IPS-NIHi11 (cell line): ENCODE measurements at regions not wholly inside any gene's neighbourhood (a gene's known extent, or its start where the extent isn't known, plus 50 kb on each side); places are given as distances from the start of the nearest gene placed in this dataset.
A peak's percentile ranks its signal among the peaks of the same experiment; 100 is the strongest.

Experiments used
- DNase-seq: peaks from one replicate; pipeline ENCODE4 v3.0.0; 2012; ENCODE audit warnings: mixed read lengths, low spot score

DNA sequence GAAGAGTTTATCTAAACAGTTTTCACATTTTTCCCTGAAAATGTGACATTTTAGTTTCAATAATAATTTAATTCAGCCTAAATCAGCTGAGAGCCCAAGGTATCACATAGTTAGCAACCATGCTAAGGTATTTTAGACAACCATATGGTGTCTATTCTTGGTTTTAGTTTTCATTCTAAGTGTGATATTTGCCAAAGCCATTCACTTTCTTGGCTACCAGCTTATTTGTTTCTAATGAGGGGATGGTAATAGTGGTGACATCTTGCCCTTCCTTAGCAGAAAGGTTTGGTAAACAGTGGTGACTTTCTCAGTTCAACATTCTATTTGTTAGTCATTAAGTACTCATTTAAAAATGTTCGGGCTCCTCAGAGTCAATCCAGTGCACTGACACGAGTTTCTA is 854.9 kb upstream of the HTR2C start:
- no peak for DNase-seq

DNA sequence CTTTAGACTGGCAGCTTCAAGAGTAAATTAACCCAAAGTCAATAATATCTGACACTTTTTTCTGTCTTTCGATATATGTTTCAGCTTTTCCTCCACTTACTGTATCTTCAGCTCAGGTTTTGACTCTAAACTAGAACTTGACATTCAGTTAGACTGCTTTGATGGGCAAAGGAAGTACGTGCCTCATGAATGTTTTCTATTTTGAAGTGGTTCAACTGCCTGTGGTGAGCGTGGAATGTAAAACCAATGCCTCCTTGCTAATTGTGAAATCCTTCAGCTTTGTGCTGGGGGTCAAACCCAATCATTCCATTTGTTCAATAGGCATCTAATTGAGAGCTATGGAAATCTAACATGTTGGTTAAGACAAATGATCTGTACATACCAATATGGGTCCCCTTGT is 857.0 kb upstream of the HTR2C start:
- no peak for DNase-seq

DNA sequence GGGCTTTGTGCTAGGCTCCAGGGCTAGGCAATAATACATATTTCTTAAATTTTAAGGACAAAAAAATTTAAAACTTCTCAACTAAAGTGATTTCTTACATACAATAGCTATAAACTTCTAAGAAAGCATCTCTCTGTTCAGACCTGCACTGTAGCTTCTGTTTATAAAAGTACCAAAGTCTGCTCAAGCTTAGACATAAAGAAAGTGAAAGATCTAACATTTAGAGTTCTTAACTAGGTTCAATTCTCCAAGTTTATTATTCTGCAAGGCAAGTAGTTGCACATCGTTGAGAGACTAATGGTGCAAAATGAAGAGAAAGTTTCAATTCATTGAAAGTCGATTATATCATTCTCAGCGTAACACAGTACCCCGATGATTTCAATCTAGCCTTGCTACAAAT is 857.4 kb upstream of the HTR2C start:
- no peak for DNase-seq

DNA sequence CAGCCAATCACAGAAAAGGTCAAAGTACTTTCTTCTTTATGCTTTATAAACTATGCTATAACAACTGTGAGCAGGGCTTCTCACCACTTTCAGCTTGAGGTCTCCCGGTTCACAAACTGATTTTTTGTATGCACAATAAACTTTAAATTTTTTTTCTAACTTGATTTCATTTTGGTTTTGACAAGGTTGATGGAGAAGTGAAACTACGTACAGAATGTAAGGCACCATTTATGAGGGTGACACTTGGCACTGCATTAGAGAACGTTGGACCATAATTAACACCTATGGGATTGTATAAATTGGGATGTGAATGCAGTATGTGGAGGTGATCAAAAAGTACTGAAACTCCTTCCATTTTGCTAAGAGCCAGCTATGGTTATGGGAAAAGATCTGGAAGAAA is 857.9 kb upstream of the HTR2C start:
- DNase-seq = no peak

DNA sequence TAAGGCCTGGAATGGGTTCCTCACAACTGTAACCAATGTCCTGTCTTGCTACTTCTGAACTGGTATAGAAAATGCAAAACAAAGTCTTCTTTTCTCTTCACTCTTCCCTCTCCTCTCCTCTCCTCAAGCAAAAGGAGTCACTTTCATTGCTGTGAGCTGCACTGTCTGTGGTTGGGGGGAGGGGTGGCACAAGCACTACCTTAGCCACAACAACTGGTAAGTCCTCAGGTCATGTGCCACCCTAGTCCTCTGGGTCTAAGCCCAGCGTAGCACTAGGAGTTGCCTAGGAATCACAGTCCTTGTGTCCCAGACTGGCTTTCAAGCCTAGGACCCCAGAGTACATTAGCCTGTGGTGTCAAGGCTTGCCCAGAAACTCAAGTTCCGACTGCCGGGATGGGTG is 859.3 kb upstream of the AMOT start:
- DNase-seq = no peak

DNA sequence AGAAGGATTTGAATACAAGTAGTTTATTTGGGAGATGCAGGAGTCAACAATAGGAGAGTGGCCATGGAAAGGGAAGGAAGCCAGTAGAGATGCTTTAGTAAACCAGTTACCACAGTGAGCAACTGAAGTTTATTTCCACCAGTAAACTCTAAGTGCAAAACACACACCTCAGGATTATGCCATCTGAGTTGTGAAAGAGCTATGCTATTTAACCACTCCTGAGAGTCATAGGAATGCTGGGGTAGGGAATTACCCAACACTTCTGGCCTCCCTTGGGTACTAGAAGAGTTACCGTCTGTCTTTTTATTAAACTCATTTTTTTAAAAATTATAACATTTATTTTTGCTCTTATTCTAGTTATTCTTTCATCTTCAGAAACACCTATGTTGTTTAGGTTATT is 834.6 kb upstream of the AMOT start:
- no peak for DNase-seq

DNA sequence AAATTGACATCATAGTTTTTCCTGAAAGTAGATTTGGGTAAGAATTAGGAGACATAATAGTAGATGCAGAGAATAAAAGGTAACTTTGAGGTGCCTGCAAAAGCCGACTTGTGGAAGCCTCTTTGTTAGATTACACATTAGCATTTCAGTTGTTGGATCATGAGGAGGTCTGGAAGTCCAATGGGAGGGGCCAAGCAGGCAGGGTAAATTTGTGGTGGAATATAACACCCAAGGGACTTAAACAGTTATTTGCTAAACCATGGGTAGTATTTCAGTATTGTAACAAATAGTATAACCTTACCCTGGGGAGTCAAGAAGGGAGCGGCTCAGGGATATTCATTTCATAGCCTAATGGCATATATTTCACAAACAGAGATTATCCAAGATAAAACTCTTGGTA is 810.7 kb upstream of the AMOT start:
- no peak for DNase-seq

DNA sequence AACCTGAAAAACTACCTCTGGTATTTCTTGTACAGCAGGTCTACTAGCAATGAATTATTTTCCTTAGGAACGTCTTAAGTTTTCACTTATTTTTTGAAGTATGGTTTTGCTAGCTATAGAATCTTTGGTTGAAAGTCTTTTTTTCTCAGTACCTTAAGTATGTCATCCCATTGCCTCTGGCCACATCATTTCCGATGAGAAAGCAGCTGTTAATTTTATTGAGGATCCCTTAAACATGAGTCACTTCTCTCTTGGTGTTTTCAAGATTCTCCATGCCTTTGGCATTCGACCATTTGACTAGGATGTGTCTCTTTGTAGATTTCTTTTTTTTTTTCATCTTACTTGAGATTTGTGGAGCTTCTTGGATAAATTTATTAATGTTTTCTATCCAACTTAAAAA is 803.8 kb upstream of the AMOT start:
- no peak for DNase-seq

DNA sequence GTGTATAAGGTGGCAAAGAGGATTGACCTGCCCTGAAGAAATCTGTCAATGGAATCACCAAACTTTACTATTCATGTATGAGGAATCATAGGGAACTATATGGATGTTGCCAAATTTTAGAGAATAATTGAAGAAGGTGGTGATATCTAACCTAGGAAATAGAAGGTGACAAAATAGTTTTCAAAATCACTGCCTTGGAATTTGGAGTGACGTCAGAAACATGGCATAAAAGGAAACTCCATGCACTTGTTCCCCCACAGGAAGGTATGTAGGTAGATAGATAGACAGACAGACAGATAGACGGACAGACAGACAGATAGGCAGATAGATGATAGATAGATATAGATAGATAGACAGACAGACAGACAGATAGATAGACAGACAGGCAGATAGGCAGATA is 793.9 kb upstream of the AMOT start:
- no peak for DNase-seq

DNA sequence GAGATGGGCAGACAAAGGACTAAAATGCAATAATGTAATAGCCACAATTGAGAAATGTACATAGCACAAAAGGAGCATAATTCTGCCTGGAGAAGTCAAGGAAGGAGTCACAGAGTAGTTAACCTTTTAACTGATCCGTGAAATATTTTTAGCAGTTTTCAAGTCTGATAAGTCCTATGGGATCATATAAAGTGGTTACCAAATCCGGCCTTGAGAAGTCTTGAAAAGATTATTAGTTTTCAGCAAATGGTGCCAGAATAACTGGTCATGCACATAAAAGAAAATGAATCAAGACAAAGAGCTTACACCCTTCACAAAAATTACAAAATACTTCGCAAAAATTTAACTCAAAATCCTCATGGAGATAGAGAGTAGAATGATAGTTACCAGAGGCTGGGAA is 788.7 kb upstream of the AMOT start:
- no peak for DNase-seq

DNA sequence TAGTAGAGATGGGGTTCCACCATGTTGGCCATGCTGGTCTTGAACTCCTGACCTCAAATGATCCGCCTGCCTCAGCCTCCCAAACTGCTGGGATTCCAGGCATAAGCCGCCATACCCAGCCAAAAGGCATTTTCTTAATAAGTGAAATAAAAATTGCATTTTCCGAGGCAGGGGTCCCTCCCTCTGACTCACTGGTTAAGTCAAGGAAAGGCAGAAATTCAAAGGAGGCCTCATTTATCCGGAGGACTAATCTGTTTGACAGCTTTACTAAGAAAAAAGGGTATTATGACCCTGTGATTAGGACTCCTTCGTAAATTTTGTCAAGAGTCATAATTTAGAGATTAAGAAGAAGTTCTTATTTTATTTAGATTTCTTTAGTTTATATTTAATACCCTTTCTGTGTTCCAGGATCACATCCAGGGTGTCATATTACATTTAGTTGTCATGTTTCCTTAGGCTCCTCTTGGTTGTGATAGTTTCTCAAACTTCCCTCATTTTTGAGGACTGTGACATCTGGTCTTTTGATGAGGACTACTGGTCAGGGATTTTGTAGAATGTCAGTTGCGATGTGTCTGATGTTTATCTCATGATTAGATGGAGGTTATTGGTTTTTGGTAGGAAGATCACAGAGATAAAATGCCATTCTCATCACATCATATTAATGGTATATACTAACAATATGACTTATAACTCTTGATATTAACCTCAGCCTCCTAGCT is 753.7 kb upstream of the AMOT start:
- DNase-seq = no peak

DNA sequence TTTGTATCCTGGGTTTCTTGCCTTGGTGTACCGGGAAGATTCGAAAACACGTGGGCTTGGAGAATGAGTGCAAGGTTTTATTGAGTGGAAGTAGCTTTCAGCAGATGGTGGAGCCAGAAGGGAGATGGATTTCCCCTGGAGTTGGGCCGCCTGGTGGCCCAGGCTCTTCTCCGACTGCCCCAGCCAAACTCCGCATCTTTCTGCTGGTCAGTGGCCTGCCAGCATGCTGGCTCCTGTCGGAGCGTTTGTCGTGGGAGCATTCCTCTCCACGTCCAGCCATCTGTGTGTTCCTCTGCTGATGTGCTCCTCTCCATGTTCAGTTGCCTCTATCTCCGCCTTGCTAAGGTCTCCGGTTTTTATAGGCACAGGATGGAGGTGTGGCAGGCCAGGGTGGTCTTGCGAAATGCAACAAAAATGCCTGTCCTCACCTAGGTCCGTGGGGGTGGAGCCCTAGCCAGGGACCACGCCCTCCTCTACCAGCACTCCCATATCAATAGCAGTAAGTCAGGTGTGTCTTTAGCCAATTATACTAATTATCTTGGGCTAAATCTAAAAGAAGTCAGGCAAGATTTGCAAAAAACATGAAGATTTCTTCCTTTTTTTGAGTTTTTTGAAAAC is 745.8 kb upstream of the AMOT start:
- no peak for DNase-seq

DNA sequence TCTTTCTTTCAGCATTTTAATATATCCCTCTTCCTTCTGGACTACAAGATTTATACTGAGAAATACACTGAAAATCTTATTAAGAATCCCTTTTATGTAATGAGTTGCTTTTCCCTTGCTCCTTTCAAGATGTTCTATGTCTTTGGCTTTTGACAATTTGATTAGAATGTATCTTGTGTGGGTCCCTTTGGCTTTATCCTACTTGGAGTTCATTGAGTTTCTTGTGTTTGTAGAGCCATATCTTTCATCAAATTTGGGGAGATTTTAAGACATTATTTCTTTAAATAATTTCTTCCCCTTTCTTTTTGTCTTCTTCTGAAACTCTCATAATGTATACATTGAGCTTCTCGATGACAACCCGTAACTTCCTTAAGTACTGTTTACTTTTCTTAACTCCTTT is 739.9 kb upstream of the AMOT start:
- no peak for DNase-seq

DNA sequence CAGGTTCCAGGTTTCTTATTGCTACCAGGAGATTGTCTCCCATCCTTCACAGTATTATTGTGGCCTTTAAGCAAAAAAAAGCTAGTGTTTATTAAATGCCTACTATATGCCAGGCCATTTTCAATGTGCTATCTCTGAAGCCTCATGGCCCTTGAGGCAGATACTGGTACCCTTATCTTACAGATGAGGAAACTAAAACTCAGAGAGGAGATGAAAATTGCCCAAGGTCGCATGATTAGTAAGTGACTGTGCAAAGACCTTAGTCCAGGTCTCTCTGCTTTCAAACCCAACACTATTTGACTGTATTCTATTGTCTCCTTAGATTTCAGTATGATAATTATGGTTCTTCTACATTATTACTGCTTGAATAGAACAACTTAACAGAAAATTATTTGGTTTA is 717.9 kb upstream of the AMOT start:
- no peak for DNase-seq

DNA sequence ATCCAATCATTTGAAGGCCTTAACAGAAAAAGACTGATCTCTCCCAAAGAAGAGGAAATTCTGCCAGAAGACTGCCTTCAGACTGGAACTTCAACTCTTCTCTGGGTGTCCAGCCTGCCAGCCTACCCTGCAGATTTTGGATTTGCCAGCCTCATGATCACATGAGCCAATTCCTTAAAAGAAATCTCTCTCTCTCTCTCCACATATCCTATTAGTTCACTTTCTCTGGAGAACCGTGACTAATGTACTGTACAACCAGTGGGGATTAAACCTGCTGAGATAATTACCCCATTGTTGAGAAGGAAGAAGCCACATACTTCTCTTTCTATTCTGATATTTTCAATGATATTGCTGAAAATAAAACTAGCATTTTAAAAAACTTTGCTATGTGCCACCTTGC is 711.3 kb upstream of the AMOT start:
- DNase-seq = no peak

DNA sequence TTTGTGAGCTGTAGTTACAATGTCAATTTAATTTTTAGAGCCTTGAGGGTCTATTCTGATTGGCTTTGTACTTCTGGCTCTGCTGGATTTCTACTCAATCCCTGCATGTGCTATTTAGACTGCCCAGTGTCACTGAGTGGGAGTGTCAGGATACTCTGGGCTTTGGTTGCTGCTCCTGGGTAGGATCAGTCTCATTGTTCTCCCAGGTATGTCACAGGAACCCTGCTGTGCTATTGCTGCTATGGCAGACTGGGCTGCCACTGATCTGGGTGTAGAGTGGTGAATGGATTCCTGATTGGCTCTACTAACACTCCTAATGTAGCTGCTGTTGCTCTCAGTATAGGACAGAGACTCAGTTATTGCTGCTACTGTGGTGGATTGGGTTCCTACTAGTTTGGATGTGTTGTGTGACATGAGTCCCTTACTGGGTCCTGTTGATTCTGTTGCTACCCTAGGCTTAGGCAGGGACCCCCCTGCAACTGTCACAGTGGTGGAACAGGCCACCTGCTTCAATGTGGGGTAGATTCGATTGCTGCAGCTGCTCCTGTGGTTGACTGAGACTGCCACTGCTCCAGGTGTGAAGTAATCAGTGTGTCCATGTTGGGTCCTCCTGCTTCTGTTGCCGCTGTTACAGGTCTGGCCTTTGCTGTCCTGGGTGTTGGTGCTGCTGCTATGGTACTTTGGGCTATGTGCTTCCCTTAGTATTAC is 707.8 kb upstream of the AMOT start:
- peak; percentile 37 for DNase-seq

DNA sequence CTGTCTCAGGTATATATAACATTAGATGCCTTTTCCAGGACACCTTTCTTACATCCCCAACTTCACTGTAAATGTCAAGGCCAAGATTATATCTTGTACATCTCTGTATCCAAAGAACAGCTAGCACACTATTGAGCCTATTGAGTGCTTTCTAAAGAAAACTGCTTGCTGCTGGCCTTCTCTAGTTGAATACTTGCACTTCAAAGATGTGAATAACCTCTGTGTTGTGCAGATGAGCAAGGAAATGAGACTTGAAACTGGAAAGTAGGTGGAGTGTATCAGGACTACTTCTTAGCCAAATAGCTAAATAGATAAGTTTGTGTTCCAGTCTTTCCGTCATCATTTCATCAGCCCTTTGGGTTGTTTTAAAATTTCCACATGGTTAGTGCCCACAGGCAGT is 704.4 kb upstream of the AMOT start:
- no peak for DNase-seq

DNA sequence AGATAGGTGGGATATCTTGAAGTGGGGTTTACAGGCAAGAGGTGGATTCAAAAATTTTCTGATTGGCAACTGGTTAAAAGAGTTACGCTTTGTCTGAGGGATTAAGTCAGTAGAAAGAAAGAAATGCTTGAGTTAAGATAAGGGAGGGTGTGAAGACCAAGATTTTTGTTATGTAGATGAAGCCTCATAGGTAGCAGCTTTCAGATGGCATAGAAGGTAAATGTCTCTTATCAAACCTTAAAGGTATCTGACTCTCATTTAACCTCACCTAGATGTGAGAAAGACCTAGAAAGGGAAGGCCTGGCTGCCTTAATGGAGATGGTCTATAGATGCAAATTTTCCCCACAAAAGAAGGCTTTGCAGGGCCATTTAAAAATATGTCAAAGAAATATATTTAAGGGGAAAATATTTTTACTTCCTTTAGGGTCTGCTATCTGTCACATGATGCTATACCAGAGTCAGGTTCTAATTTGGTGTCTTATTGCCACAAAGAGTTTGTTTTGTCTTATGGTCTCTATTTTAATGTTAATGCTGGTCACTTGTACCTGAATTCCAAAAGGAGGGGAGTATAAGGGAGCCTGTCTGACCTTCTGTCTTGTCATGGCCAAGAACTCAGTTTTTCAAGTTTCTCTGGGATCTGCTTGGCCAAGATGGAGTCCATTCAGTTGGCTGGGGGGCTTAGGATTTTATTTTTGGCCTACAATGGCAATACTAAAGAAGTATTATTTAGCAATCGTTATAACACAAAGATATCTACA is 699.1 kb upstream of the AMOT start:
- peak; percentile 4 for DNase-seq

DNA sequence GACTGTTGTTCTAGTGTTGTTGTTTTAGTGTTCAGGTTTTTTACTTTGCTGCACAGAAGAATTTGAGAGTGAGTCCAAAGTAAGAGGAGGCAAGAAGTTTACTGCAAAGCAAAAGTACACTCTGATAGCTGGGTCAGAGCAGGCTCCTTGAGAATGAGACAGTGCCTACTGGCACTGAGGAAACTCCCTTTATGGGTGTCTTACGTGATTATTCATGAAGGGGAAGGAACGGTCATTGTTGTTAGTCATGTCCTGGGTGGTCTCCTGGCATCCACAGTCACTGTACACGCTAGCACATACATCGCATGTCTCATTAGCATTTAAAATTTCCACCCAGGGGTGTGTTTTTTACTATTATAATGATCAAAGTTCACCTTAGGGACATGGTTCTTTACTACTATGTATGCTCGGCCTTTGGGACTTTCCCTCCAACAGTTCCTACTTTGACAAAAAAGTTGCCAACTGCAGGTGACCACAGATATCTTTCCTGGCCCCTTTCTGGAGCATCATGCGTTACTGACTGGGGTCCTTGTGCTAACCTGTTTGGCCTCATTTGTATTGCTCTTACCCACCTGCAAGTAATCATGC is 688.9 kb upstream of the AMOT start:
- no peak for DNase-seq

DNA sequence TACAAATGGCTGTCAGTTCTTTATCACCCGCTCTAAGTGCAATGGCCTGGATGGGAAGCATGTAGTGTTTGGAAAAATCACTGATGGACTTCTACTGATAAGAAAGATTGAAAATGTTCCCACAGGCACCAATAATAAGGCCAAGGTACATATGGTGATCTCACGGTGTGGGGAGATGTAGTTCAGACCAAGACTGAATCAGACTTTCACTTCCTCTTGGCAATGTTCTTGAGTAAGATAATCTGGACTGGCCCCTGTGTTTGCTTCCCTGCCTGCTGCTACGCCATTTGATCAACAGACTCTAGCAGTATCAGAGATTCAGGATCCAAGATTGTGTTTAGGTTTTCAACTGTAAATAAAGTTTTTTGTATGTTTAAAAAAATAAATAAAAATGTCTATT is 682.2 kb upstream of the AMOT start:
- no peak for DNase-seq

DNA sequence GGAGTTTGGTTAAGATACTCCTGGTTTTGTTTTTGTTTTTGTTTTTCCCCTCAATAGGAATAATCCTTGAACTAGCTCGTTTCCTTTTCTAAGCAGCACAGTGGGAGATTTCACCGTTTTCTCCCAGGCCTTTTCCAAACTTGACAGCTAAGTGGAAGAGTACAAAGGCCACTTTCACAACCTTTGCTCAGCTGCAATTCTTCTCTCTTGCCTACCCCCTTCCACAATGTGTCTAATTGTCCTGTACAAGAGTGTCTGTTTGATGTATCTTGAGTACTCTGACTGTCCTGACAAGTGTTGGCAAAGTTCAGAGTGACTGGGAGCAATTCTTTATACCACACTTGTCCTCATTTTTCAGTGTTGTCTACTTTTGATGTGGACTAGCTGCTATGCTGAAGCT is 674.3 kb upstream of the AMOT start:
- DNase-seq = peak; percentile 4

DNA sequence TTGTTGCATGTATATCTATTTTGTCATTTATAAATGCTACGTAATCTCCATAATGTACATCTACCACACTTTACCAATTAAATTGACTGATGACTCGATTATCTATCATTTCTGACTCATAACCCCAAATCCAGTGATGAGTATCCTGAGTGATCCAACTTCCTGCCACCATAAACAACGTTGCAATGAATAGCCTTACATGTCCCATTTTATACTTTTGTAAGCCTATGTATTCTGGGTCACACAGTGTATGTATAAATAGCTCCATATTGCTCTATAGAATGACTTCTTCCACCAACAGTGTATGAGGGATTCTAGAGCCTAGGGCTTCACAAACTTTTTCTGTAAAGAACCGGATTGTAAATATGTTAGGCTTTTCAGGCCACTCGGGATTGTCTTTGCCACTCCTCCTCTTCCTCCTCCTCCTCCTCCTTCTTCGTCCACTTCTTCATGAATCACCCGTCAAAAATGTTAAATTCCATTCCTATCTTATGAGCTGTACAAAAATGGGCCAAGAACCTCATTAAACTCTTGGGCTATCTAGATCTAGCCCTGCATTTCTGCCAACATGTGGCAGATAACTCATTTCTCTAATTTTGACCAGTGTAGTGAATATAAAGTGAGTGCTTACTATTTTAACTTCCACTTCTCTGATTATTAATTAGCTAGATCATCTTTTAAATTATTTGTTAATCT is 672.2 kb upstream of the AMOT start:
- DNase-seq = no peak
